Endothelial cell of umbilical vein (primary cell): ENCODE measurements at regions not wholly inside any gene's neighbourhood (a gene's known extent, or its start where the extent isn't known, plus 50 kb on each side); places are given as distances from the start of the nearest gene placed in this dataset.

Source experiments
- BruUV-seq: library from RNA; stranded (reverse); fragments of 400-500 nt; replicated peaks from 2 replicates; lab custom pipeline; 2021; lab: Mats Ljungman, UMichigan
- CTCF ChIA-PET: fragments of 300-600, 350-600 bp; sonication (Branson Sonifier 250); formaldehyde crosslinking; loops from one replicate; lab custom pipeline; 2021; ENCODE audit warnings: antibody characterized with exemption, inconsistent platforms; lab: Charles Lee
- POLR2A ChIA-PET: fragments of 300-600, 350-600 bp; sonication (Branson Sonifier 250); formaldehyde crosslinking; loops from one replicate; lab custom pipeline; 2021; ENCODE audit warnings: antibody characterized with exemption, inconsistent platforms; lab: Charles Lee
- DNase-seq: peaks from one replicate; pipeline ENCODE4 v3.0.0-alpha.2; 2011; ENCODE audit warnings: low read depth, low spot score
- FAIRE-seq: peaks from 2 replicates; lab custom pipeline; 2011; peaks lifted over from hg19 to GRCh38; lab: Jason Lieb, UNC
- H2AFZ ChIP-seq: 2 replicates; pipeline ENCODE4 v1.6.0; 2012; ENCODE audit warnings: low read depth, low read length, control low read depth, inconsistent platforms
- H3K27ac ChIP-seq: 2 replicates; pipeline ENCODE4 v1.5.1; 2011; ENCODE audit warnings: low read depth, mild to moderate bottlenecking, control low read depth, low read length, moderate library complexity; ENCODE audit not compliant: insufficient read depth
- H3K27me3 ChIP-seq, 2 experiments: 2 replicates each; pipeline versions ENCODE4 v1.6.0 to v1.6.1; 2011; ENCODE audit warnings: low read length in 2 of 2, mixed read lengths in 1 of 2; ENCODE audit not compliant: control insufficient read depth in 2 of 2, insufficient read depth in 2 of 2
- H3K36me3 ChIP-seq, 2 experiments: 2 replicates in 1 of 2; 3 replicates in 1 of 2; pipeline ENCODE4 v1.5.1; 2011; ENCODE audit warnings: low read length in 2 of 2, mild to moderate bottlenecking in 1 of 2, moderate library complexity in 1 of 2; ENCODE audit not compliant: control insufficient read depth in 2 of 2, insufficient read depth in 2 of 2; ENCODE audit errors: extremely low read depth in 1 of 2
- H3K4me1 ChIP-seq: 3 replicates; pipeline ENCODE4 v1.5.1; 2011; ENCODE audit warnings: mild to moderate bottlenecking, low read length; ENCODE audit not compliant: control insufficient read depth, insufficient read depth; ENCODE audit errors: extremely low read depth
- H3K4me2 ChIP-seq: 2 replicates; pipeline ENCODE4 v1.6.1; 2011; ENCODE audit warnings: low read length, control low read depth, mixed read lengths; ENCODE audit not compliant: insufficient read depth
- H3K4me3 ChIP-seq, 3 experiments: fragments of 200-600 bp in 1 of 3; sonication (generic), shearing (Covaris generic) in 1 of 3; replicated peaks in 1 of 3; 2 replicates each; pipeline ENCODE4 v1.5.1; 2011 to 2016; ENCODE audit warnings: control low read depth in 3 of 3, low read length in 3 of 3, mild to moderate bottlenecking in 2 of 3, inconsistent platforms in 1 of 3, low read depth in 1 of 3, moderate library complexity in 1 of 3; ENCODE audit not compliant: insufficient read depth in 1 of 3
- H3K79me2 ChIP-seq: 2 replicates; pipeline ENCODE4 v1.6.0; 2012; ENCODE audit warnings: low read length, inconsistent platforms; ENCODE audit not compliant: control insufficient read depth, insufficient read depth
- H3K9ac ChIP-seq: replicated peaks from 2 replicates; pipeline ENCODE3; 2011; ENCODE audit warnings: low read length, control low read depth; ENCODE audit not compliant: insufficient read depth; ENCODE audit errors: extremely low read depth
- H3K9me1 ChIP-seq: replicated peaks from 3 replicates; pipeline ENCODE4 v1.6.0; 2011; ENCODE audit warnings: mild to moderate bottlenecking, low read length; ENCODE audit not compliant: control insufficient read depth, insufficient read depth; ENCODE audit errors: extremely low read depth
- H3K9me3 ChIP-seq: replicated peaks from 2 replicates; pipeline ENCODE4 v1.5.1; 2012; ENCODE audit warnings: low read length, inconsistent platforms; ENCODE audit not compliant: control insufficient read depth, insufficient read depth
- H4K20me1 ChIP-seq: replicated peaks from 2 replicates; pipeline ENCODE3; 2011; ENCODE audit warnings: mild to moderate bottlenecking, low read length; ENCODE audit not compliant: control insufficient read depth, insufficient read depth; ENCODE audit errors: extremely low read depth
- EZH2 ChIP-seq: IDR thresholded peaks from 2 replicates; pipeline ENCODE4 v1.6.1; 2012; ENCODE audit warnings: borderline replicate concordance, low read depth, mild to moderate bottlenecking, moderate library complexity, low read length, inconsistent platforms; ENCODE audit not compliant: severe bottlenecking
- FOS ChIP-seq: IDR thresholded peaks from 2 replicates; pipeline ENCODE4 v1.6.1; 2011; ENCODE audit warnings: mild to moderate bottlenecking, low read length, moderate library complexity, borderline replicate concordance; ENCODE audit not compliant: insufficient read depth
- GATA2 ChIP-seq: IDR thresholded peaks from 2 replicates; pipeline ENCODE4 v1.7.0; 2011; ENCODE audit warnings: low read depth, mild to moderate bottlenecking, moderate library complexity, mixed read lengths, low read length; ENCODE audit not compliant: insufficient read length, insufficient read depth
- MAX ChIP-seq: IDR thresholded peaks from 2 replicates; pipeline ENCODE4 v1.6.1; 2011; ENCODE audit not compliant: insufficient read depth, insufficient read length
- POLR2AphosphoS5 ChIP-seq: IDR thresholded peaks from 2 replicates; pipeline ENCODE4 v1.6.1; 2012; ENCODE audit warnings: low read depth, mild to moderate bottlenecking, control low read depth, low read length, moderate library complexity; ENCODE audit not compliant: insufficient read depth
- dilution Hi-C: fragments of 300-500 bp; cut with MboI; formaldehyde crosslinking; loops from one replicate; pipeline ENCODE4 v1.15.0; 2019; ENCODE audit warnings: low sequenced_read_pairs; ENCODE audit not compliant: extremely low pct_ligation_motif_present
- intact Hi-C: fragments of 100-400 bp; cut with micrococcal nuclease; formaldehyde crosslinking; loops from one replicate; pipeline ENCODE4 v1.10.0; 2022

- POLR2A ChIA-PET = interaction anchor here (0.7 kb wide), 1 partner anchor 19 kb away, joined by 4 read pairs; no protein-coding TSS in a partner anchor
- FAIRE-seq (no peak), DNase-seq (no peak)
- BruUV-seq = no TSS peak
- H3K4me1 ChIP-seq = no peaks in the 10 kb centered on the region
- no peaks in the 10 kb centered on the region for H4K20me1 ChIP-seq
- TF ChIP-seq MAX (no peak), EZH2 (no peak), POLR2AphosphoS5 (no peak), GATA2 (no peak), FOS (no peak)
- H3K27ac ChIP-seq = no peak overlapping the region
- no peak overlapping the region for H3K9ac ChIP-seq
- dilution Hi-C loops = no loop called here
- H3K4me2 ChIP-seq = no peak overlapping the region
- peaks cover 0 to 2% of the 10 kb centered on the region in 2 experiments for H3K27me3 ChIP-seq
- H3K36me3 ChIP-seq = no peaks in the 10 kb centered on the region
- intact Hi-C loops = no loop called here
- H3K4me3 ChIP-seq = no peak overlapping the region
- H3K79me2 ChIP-seq = no peaks in the 10 kb centered on the region
- CTCF ChIA-PET = no interaction called here
- no peaks in the 10 kb centered on the region for H3K9me1 ChIP-seq
- no peak overlapping the region for H2AFZ ChIP-seq
- H3K9me3 ChIP-seq = no peaks in the 10 kb centered on the region
Observed at GRCh38 chr11:69878144-69878883, 59.1 kb upstream of the FGF3 start.
